Fibroblast of skin of left quadriceps (primary cell): ENCODE measurements at regions not wholly inside any gene's neighbourhood (a gene's known extent, or its start where the extent isn't known, plus 50 kb on each side); places are given as distances from the start of the nearest gene placed in this dataset.
A peak's percentile ranks its signal among the peaks of the same experiment; 100 is the strongest.
"Not testable (repeated sequence)": the region's sequence is repeated elsewhere in the genome, so short reads cannot be mapped to it uniquely, and the experiment has no call there.

Experiments used
- DNase-seq, 2 experiments: peaks; one replicate each; pipeline ENCODE4 v3.0.0-alpha.2; 2013; ENCODE audit warnings: low read depth in 2 of 2

GRCh38 chr22:40094485-40094884 lies 83.2 kb upstream of the TNRC6B start:
- no peak for DNase-seq

GRCh38 chr22:40099887-40100286 lies 77.8 kb upstream of the TNRC6B start:
- not testable (repeated sequence) for DNase-seq

- no peak for DNase-seq
These were observed 72.0 kb upstream of the TNRC6B start for GRCh38 chr22:40105755-40106154.

DNA sequence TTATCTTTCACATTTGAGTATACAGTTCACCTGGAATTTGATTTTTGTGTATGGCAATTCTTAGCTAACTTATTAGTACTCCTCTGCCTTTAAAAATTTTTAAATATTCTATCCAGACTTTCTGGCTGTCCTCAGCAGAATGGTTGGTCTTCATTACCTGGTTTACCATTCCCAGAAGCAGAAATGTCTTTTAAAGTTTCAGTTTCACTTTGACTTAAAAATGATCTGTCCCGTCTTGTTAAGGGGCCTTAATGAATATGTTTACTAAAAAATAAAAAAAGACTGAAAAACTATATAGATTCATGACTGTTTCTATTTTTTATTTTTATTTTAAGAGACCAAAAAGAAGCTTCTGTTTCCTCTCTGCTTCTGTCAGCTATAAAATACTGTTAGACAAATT lies 70.5 kb upstream of the TNRC6B start:
- DNase-seq, result no peak

- DNase-seq, result peak; percentile 3 to 6
These were observed 69.8 kb upstream of the TNRC6B start for GRCh38 chr22:40107851-40108378.

DNA sequence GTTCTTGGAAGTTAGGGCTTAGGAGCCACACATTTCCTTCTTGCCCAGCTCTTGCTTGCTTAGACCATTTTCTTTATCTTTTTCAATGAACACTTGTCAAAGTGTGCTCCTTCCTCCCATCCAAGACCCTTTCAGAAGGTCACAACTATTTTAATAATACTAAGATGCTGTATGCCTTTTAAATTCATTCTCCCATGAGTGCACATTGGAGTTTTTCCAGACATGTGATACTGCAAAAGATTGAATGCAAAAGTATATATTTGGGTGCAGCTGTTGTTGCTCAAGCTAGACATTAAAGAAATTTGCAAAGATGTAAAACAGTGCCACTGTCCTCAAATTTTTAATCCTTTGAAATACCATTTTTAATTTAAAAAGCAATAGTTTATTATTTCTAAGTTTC lies 69.3 kb upstream of the TNRC6B start:
- no peak for DNase-seq

- not testable (repeated sequence) for DNase-seq
These were observed 68.8 kb upstream of the TNRC6B start for GRCh38 chr22:40108926-40109325.

- no peak for DNase-seq
These were observed 66.3 kb upstream of the TNRC6B start for GRCh38 chr22:40111451-40111850.

- no peak for DNase-seq
These were observed 65.1 kb upstream of the TNRC6B start for GRCh38 chr22:40112595-40112994.

- no peak for DNase-seq
These were observed 64.0 kb upstream of the TNRC6B start for GRCh38 chr22:40113696-40114095.

GRCh38 chr22:40114411-40114810 lies 63.3 kb upstream of the TNRC6B start:
- DNase-seq, result no peak

DNA sequence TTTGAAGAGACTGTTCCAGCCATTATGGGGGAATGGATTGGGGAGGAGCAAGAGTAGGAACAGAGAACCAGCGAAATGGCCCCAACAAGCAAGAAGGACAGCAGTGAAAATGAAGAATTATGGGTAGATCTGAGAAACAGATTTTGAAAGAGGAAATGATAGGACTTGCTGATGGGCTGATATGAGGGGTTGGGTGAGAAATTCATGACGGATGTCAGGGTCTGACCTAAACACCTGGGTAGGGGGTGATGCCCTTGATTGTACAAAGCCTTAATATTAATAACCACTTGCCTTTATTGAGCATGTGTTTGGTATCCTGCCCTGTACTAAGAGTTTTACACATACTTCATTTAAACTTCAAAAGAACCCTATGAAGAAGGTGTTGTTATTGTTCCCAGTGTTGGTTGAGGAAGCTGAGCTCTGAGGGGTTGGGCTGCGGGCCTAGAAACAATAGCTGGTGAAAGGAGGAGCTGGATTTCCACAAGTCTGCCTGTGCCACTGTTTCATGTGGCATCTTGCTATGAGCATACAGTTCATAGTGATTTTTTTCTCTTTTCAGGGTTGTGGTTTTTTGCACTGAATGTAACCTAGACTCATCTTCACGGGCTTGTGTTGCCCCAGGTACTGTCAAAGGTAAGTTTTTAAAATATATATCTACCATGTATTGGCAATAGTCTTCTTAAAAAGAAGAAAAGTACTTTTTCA lies 61.1 kb upstream of the TNRC6B start:
- DNase-seq, result no peak

DNA sequence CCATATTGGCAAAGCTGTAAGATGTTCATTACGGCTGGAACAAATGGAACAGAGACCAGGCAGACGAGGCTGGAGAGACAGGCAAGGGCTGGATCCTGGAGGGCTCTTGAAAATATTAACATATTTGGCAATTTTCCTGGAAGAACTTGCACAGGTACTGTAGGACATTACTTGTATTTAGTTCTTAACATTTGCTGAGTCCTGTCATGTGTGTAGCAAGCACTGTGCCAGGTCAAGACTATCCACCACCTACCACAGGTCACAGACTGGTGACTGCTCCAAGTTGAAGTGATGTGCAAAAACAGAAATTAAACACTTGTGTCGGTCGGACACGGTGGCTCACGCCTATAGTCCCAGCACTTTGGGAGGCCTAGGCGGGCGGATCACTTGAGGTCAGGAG lies 58.7 kb upstream of the TNRC6B start:
- no peak for DNase-seq

DNA sequence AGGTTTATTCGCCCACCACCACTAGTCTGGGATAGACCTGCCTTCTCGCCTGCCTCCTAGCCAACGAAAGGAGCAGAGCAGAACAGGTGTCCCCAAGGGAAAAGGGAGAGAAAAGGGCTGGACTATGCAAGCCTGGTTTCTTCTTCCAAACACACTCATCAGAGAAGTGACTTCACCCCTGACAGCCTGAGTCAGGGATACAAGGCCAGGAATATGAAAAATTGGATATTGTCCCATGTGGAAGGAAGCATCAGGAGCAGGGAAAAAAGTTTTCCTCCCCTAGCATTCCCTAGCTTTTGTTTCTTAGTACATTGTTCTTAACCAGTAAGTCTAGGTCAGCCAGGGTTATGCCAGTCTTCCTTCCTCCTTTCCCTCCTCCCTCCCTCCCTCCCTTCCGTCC lies 56.9 kb upstream of the TNRC6B start:
- DNase-seq, result no peak

DNA sequence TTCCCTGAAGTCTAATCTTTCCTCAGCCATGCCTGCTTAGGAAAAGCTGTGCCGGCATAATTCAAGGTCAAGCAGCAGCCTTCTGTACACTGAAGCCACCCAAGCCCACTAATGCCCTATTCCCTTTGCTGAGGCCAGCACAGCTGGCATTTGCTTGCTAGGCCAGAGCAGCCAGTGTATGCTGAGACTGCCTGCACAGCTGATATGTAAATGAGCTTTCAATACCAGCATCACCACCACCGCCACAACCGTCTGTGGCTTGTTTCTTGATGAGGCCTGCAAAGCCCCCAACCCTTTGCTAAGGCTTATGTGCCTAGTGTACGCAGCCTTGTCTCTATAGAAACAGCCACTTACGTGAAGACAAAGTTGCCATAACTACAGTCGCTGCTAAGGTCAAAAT lies 56.3 kb upstream of the TNRC6B start:
- DNase-seq, result no peak

GRCh38 chr22:40122792-40123191 lies 54.9 kb upstream of the TNRC6B start:
- no peak for DNase-seq

DNA sequence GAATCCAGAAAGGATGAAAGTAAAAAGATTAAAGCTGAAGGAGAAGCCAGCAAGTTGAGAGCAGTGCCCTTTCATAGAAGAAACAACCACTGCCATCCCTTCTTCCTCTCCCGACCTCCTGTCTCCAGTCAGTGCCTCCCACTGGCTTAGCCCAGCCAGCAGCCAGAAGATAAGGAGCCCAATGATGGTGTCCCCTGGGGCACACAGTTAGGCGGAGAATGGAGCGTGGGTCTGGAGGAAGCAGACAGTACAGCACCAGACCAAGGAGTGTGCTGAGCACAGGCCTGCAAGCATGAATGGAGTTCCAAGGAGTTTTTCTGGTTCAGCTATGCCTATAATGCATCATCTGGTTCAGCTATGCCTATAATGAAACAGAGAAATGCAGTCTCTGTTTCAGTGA lies 54.3 kb upstream of the TNRC6B start:
- no peak for DNase-seq
